ENCODE measurements at regions not wholly inside any gene's neighbourhood (a gene's known extent, or its start where the extent isn't known, plus 50 kb on each side); places are given as distances from the start of the nearest gene placed in this dataset.

DNA sequence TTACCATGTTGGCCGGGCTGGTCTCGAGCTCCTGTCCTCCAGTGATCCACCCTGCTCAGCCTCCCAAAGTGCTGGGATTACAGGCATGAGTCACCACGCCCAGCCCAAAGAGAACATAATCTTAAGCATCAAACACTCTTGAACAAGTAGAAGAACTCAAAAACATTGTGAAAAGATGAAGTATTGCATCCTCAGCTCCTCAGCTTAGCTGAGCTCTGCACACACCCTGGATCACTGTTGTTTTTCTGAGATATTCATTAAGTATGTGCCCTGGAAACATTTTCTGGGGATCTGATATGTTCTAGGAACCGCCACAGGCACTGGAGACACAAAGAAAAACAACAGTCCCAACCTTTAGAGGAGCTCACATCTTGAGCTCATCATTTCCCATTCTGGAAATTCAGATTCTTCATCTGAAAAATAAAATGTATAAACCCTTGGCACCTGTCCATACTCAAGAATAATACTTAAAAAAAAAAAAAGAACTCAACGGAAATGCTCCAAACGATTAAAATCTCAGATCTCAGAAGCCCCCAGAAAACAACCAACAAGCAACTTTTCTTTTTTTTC, 62.2 kb upstream of the ZNF462 start:
- DNase-seq: peak in 1 of 3 donors; percentile 41

DNA sequence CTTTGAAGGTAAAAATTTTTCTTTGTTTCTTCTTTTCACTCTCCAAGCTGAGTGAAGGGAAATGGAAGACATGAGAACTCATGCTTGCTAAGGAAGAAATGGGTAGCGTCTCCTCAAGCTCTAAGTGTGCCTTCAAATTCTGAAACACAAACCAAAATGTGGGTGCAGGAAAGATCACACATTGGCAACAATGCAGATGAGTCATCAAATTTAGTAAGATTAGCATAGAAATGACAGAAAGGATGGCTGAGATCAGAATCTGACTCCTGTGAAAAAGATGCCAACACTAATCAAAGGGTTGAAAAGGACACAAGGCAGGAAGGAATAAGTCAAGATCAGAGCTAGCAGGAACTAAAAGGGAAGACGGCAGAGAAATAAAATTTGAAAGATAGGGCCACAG, 61.1 kb upstream of the ZNF462 start:
- no peak for DNase-seq

Data from muscle of back (tissue), 3 donors.